Head of caudate nucleus (tissue), 42 donors: ENCODE measurements at regions not wholly inside any gene's neighbourhood (a gene's known extent, or its start where the extent isn't known, plus 50 kb on each side); places are given as distances from the start of the nearest gene placed in this dataset.

Experiments used
- DNase-seq, 42 donors: peaks; one replicate each; pipeline versions ENCODE4 v3.0.0 to v3.0.0-alpha.2; 2020 to 2021; ENCODE audit warnings: mixed read lengths in 7 of 42
- intact Hi-C: fragments of 100-400 bp; cut with DNase I; formaldehyde crosslinking; loops from one replicate; pipeline ENCODE4 v1.15.0; 2022

- no peak for DNase-seq
- intact Hi-C loops, result no loop called here
Observed at GRCh38 chr4:80145739-80146138, 51.6 kb upstream of the PRDM8 start.

- intact Hi-C loops, result no loop called here
- DNase-seq, result no peak
Observed at GRCh38 chr4:80144676-80145470, 52.4 kb upstream of the PRDM8 start.

DNA sequence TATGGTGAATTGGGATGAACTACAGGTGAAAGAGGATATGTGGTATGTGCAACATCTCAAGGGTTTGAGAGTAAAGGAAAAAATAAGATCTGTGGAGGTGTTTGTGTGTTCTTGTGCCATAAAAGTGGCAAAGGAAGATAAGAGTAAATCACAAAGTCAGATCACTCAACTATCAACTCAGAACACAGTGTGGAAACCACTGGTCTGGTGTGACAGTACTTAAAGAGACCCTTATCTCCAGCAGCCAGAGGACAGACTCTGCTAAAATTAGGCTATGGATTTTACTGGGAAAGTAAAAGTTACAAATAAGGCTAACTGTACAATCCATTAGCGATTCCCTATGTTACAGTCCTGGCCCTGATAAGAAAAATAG, 54.0 kb upstream of the PRDM8 start:
- intact Hi-C loops, result no loop called here
- no peak for DNase-seq

DNA sequence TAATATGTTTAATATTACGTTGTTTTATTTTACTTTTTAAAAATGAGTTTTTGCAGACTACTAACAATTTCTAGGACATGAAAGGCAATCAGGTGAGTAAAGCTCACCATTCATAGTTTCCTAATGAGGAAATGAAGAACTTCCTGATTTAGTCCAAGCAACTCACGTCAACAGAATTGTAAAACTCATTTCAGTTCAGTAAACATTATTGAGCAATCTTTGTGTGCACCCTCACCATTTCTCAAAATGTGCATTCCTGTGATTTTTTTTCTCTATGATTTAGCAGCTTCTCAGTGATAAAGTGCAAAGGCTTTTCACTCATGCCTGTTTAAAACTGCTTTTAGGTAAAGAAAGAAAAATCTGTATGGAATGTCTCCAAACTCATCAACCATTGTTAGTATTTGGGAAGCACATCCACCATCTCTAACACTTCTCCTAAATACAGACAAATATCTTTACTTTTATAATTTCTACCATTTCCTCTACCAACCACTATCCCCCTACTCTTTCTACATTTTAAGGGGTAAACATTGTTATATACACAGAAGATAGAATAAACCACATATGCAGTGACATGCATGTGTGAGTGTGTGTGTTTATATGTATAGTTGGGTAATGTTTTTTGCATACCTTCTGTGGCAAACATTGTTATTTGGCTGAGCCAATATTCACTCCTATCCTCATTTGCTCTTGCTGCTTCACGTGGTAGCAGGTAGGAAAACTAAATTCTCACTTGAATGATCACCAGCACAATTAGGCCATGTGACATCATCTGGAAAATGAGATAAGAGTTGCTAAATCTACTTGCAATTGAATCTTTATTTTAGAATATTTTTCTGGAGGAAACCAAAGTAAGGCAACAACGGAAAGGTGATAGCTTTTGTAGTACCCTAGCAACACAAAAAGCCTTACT, 54.7 kb upstream of the PRDM8 start:
- no peak for DNase-seq
- intact Hi-C loops, result no loop called here

GRCh38 chr4:80141543-80141942, 55.8 kb upstream of the PRDM8 start:
- DNase-seq, result no peak
- intact Hi-C loops, result no loop called here

DNA sequence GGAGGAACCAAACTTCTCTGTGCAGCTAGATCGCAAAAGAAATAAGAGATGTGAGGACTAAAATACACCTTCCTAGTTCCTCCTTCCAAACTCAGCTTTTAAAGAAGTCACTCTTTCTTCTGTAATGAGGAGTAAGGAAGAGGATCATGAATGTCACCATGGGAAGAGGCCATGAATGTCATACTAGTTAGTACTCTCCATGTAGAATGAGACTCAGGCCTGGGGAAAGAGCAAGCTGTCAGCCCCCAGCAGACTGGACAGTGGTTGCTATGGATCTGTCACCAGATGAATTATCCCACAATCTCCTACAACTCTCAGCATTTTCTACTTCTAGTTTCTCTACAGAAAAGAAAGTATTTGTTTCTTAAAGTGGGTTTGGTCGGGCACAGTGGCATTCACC, 57.1 kb upstream of the PRDM8 start:
- no peak for DNase-seq
- intact Hi-C loops, result no loop called here

DNA sequence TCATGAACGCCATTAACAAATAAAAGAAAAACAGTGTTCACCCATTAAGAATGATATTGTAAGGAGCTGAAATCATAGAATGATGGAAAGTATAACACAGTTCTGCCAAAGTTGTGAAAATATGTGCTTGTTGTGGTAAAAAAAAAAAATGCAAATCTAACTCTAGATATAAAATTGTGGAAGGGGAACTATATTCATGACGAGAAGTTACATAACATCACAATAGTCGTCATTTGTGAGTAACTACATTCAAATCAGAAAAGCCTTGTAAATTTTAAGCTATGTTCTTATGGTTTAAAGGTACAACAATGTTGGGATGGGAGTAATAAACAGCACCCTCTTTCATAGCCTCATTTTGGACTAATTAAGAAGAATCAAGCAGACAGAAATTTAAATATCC, 57.6 kb upstream of the PRDM8 start:
- intact Hi-C loops, result no loop called here
- DNase-seq, result no peak

- DNase-seq, result no peak
- intact Hi-C loops, result no loop called here
Observed at GRCh38 chr4:80138551-80139538, 58.5 kb upstream of the PRDM8 start.

DNA sequence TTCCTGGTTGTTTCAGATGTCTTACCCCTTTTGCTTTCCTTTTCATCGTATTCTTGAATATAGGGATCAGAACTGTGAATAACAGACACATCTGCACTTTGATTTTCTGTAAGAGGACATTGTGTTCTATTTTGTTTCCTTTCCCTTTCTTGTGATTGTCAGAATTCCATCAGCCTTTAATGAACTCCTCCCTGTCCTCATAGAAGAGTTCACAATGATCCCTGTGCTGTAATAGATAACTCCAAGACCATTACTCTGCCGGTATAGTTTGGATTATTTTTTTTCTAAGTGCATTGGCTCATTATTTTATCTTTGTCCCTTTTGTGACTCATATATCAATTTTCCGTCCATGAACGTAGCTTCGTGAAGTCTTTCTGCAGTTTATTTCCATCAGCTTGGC, 59.7 kb upstream of the PRDM8 start:
- intact Hi-C loops, result no loop called here
- DNase-seq, result no peak

- DNase-seq, result no peak
- intact Hi-C loops, result no loop called here
Observed at GRCh38 chr4:80136270-80136669, 61.0 kb upstream of the PRDM8 start.

DNA sequence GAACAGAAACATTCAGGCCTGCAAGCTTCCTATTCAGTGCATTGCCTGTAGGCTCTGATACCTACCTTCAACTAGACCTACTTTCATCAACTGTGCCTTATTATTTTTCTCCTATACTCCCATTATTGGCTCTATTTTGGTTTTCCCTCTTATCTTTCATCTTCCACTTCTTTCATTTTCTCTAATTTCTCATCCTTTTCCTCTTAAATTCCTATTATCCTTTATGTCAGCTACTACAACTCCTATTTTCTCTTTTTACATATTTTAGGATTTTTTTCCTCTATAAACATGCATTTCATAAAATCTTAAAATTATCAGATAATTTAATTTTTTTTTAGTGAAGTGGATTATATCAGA, 61.6 kb upstream of the PRDM8 start:
- intact Hi-C loops, result no loop called here

DNA sequence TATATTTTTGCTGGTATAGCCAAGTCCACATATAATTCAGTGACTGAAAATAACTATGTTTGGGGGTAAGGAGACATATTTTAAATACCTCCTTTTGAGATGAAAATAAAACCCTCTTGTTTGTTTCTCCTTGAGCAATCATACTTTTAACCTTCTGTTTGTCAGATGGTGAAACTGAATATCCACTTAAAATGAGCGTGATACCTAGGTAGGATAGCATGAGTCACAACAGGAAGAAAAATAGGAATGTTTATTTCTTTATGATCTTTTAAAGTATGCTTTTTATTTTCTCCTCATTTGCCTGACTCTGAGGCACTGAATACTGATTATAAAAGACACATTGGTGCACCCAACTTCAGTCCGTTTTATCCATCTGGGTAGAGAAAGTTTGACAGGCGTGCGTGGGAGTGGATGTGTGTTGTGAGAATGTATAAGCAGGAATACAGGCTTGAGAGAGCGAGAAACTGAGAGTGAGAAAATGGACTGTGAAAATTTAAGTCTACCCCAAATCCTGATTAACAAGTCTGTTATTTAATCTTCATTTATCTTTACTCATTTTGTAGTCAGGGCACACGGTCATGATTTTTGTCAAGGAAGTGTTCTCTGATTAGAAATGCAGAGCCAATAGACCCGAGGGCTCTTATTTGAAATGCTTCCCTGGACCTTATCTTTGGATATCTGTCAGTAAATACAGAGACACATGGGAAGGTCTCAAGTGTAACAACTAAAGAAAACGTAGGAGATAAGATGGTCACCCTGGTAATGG, 62.1 kb upstream of the ANTXR2 start:
- intact Hi-C loops, result no loop called here
- no peak for DNase-seq

More for the DNA sequence above, 61.6 kb upstream of the PRDM8 start:
- DNase-seq, result no peak

- intact Hi-C loops, result no loop called here
- no peak for DNase-seq
Observed at GRCh38 chr4:80133240-80133783, 60.3 kb upstream of the ANTXR2 start.

GRCh38 chr4:80129785-80130184, 56.8 kb upstream of the ANTXR2 start:
- DNase-seq, result no peak
- intact Hi-C loops, result no loop called here

GRCh38 chr4:80128941-80129340, 55.9 kb upstream of the ANTXR2 start:
- intact Hi-C loops, result no loop called here
- DNase-seq, result no peak

- intact Hi-C loops, result no loop called here
Observed at GRCh38 chr4:80127870-80128419, 54.9 kb upstream of the ANTXR2 start.

DNA sequence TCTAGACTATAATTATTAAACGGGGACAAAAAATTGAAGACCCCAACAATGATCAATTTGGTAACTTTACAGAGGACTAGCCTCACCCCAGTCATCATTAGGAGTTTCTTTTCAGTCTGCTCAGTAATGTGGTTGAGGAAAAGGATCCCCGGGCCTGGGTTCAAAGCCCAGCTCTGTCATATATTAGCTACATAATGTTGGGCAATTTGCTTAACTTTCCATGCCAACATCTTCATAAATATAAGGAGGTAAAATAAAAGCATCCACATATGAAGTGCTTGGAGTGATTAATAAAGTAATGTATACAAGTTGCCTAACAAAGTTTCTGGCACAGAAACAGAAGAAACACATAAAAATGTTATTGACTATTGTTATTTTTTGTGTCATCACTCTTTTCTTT, 53.4 kb upstream of the ANTXR2 start:
- intact Hi-C loops, result no loop called here

More at GRCh38 chr4:80127870-80128419, 54.9 kb upstream of the ANTXR2 start:
- DNase-seq, result no peak

More for the DNA sequence above, 53.4 kb upstream of the ANTXR2 start:
- no peak for DNase-seq
